NCI-H446 treated with DMSO at 0.1 percent for 48 hours (cell line): ENCODE measurements at regions not wholly inside any gene's neighbourhood (a gene's known extent, or its start where the extent isn't known, plus 50 kb on each side); places are given as distances from the start of the nearest gene placed in this dataset.
"Not testable (repeated sequence)": the region's sequence is repeated elsewhere in the genome, so short reads cannot be mapped to it uniquely, and the experiment has no call there.

Source experiments
- DNase-seq: peaks from one replicate; lab custom pipeline; 2025; lab: John Stamatoyannopoulos, UW

DNA sequence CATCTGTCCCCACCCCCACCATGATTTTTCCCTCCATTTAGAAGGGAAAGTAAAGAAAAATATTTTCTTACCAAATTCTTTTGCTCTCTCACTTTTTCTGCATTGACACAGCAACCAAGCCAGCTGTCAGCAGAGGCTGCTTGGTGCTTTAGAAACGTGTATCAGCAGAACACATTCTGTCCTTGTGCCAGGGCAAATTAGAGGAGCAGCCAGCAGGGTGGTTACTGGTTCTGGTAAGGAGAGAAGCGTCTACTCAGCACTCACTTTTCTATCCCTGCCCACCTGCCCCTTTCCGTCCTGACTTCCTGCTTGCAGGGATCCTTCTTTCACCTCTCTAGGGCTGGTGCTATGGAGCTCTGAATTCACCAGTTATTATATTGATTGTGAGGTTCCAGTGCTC, 327.5 kb upstream of the PDE3A start:
- DNase-seq, result peak; percentile 46

DNA sequence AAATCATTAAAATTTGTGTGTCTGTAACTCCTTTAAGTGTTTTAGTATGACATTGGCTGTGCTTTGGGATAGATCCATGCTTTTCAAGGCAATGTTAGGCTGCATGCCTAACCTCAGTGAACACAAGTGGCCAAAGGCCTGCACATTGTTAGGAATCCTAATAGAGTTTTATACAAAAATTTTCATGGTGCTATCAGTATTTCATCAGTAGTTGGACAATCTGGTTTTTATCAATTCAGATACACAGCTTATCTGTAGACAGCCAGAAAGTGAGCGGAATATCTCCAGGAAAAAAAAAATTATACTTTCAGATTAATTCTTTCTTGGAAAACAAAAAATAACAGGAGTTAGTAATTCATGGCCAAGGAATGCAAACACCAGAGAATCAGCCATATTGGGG, 324.0 kb upstream of the PDE3A start:
- DNase-seq, result no peak

- DNase-seq, result peak; percentile 59
Measured at GRCh38 chr12:20044846-20045245, 323.5 kb upstream of the PDE3A start.

GRCh38 chr12:20047901-20048300, 320.4 kb upstream of the PDE3A start:
- no peak for DNase-seq

DNA sequence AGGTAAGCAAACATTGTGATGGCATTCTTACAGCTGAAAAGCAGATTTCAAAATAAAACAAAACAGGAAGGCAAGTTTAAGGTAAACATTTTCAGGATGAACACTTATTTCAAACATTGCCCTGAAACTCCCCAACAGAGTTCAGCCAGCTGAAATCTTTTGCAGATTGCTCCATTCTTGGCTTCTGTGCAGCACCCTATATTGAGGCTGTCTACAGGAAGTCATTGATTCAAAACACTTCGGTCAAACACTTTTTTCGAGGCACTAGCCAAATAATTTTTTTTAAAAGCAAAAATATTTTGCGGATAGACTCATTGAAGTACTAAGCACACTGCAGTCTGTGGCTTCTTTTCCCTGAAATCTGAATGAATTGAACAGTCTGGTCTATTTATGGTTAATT, 318.1 kb upstream of the PDE3A start:
- DNase-seq, result no peak

GRCh38 chr12:20053782-20054181, 314.6 kb upstream of the PDE3A start:
- DNase-seq, result no peak

- DNase-seq, result no peak
Measured at GRCh38 chr12:20055856-20056255, 312.5 kb upstream of the PDE3A start.

- no peak for DNase-seq
Measured at GRCh38 chr12:20057398-20057797, 310.9 kb upstream of the PDE3A start.

GRCh38 chr12:20063116-20063515, 305.2 kb upstream of the PDE3A start:
- no peak for DNase-seq

GRCh38 chr12:20077618-20078017, 290.7 kb upstream of the PDE3A start:
- DNase-seq, result no peak

DNA sequence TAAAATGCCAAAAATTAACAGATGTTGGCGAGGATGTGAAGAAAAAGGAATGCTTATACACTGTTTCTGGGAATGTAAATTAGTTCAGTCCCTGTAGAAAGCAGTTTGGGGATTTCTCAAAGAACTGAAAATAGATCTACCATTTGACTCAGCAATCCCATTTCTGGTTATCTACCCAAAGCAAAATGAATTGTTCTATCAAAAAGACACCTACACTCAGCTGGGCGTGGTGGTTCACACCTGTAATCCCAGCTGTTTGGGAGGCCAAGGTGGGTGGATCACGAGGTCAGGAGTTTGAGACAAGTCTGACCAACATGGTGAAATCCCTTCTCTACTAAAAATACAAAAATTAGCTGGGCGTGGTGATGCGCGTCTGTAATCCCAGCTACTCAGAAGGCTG, 279.3 kb upstream of the PDE3A start:
- DNase-seq, result no peak

- DNase-seq, result not testable (repeated sequence)
Measured at GRCh38 chr12:20093190-20093810, 275.0 kb upstream of the PDE3A start.

GRCh38 chr12:20096430-20096829, 271.9 kb upstream of the PDE3A start:
- no peak for DNase-seq

DNA sequence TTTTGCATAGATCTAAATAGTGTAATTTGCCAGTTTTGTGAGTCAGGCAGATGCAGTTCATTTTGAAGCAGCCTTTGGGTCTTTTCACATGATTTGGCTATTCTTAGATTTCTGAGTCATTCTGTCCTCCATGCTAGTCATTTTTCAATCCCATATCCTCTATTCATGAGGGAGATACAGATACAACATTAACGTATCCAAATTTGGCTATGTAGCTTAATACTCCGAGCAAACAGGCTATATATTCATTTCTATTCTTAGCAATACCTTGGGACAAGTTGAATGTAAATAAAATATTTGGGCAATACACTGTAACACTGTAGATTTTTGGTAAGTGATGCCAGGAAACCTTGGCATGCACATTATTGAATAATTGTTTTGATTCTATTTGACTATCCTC, 270.7 kb upstream of the PDE3A start:
- peak; percentile 45 for DNase-seq

- DNase-seq, result no peak
Measured at GRCh38 chr12:20099395-20100183, 268.7 kb upstream of the PDE3A start.

DNA sequence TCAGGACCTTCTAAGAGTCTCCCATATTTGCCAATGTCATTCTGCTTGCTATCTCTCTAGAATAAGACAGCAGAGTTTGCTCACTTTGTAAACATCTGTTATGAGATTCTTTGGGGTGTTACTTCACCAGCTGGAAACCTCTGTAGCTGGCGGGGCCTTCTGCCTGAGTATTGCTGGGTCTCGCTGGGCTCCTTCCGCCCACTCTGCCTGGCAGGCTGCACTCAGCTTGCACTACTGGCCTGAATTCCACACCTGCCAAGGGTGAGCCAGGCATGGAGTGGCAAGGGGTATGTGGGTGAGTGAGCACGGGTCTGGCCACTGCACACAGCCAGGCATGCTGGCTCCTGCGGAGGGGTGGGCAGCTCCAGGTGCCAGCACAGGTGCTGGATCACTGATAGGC, 267.3 kb upstream of the PDE3A start:
- no peak for DNase-seq

DNA sequence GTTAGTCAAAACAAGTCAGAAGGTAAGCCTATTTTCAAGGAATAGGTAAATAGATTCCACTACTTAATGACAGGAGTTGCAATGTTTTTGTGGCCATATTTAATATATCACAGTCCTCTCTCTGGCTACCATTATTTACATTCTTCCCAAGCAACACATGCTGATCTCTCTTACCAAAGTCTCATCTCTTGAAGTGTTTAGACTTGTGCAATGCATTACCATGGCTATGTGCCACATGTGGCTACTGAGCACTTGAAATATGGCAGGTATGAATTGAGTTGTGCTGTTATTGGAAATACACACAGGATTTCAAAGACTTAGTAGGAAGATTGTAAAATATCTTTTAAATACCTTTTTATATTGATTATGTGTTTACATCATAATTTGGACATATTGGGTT, 262.4 kb upstream of the PDE3A start:
- DNase-seq, result no peak

GRCh38 chr12:20109676-20110075, 258.7 kb upstream of the PDE3A start:
- DNase-seq, result no peak

- not testable (repeated sequence) for DNase-seq
Measured at GRCh38 chr12:20115371-20115770, 253.0 kb upstream of the PDE3A start.

DNA sequence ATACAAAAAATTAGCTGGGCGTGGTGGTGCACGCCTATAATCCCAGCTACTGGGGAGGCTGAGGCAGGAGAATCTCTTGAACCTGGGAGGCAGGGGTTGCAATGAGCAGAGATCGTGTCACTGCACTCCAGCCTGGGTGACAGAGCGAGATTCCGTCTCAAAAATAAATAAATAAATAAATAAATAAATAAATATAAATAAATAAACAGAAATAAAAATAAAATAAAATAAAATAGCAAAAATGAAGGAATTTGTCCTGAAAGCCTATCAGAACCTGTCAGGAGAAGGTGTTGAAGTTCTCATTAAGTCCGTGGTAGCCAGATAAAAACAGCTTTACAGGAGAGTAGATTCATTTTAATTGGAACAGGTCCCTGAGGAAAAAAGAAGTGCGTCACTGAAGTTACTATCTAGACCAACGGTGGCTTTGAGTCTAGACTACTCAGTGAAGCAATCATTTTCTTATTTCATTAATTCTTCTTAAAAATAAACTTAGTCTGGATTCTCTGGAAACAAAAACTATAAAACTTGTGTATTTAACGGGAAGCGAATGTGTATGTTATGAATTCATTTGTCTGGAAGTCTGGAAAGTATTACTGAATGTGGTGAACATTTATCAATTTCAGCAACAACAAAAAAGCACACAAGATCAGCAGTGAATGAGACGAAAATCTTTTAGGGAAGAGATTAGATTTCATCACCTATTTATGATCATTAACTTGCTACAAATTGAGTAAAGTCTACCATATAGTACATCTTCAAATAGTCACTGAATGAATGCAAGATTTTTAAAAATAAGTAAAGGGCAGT, 248.5 kb upstream of the PDE3A start:
- DNase-seq, result no peak

GRCh38 chr12:20120403-20120725, 248.0 kb upstream of the PDE3A start:
- DNase-seq, result no peak

- DNase-seq, result no peak
Measured at GRCh38 chr12:20122274-20122673, 246.1 kb upstream of the PDE3A start.

DNA sequence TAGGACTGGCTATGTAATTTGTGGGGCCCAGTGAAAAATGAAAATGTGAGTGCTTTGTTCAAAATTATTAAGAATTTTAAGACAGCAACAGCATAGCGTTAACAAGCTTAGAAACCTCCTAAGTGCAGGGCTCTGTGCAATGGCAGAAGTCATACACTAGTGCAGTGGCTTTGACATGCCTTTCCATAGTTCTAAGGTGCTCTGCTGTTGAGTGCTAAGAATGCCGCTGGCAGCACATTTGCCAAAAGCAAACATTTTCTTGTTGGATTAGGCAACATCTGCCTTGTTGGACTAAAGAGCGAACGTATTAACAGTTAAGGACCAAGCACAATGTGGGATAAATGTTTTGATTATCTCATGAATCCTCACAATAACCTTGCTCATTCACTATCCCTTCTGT, 244.9 kb upstream of the PDE3A start:
- DNase-seq, result no peak
